ENCODE measurements at regions not wholly inside any gene's neighbourhood (a gene's known extent, or its start where the extent isn't known, plus 50 kb on each side); places are given as distances from the start of the nearest gene placed in this dataset.

- TF ChIP-seq ZNF274 (IDR thresholded peaks at IDR 0.05; ENCODE audit: low read depth, low read length), result no peak
- H3K4me3 ChIP-seq (ENCODE audit: low read length), result no peak overlapping the region; the same call in 1 of the 2 replicates
These were observed 76.5 kb downstream of the VCPKMT start for GRCh38 chr14:50039734-50040400.

- H3K4me3 ChIP-seq (ENCODE audit: low read length), result no peak overlapping the region; the same call in 1 of the 2 replicates
- no peak for TF ChIP-seq ZNF274 (IDR thresholded peaks at IDR 0.05; ENCODE audit: low read depth, low read length)
These were observed 76.0 kb downstream of the VCPKMT start for GRCh38 chr14:50040401-50040775.

DNA sequence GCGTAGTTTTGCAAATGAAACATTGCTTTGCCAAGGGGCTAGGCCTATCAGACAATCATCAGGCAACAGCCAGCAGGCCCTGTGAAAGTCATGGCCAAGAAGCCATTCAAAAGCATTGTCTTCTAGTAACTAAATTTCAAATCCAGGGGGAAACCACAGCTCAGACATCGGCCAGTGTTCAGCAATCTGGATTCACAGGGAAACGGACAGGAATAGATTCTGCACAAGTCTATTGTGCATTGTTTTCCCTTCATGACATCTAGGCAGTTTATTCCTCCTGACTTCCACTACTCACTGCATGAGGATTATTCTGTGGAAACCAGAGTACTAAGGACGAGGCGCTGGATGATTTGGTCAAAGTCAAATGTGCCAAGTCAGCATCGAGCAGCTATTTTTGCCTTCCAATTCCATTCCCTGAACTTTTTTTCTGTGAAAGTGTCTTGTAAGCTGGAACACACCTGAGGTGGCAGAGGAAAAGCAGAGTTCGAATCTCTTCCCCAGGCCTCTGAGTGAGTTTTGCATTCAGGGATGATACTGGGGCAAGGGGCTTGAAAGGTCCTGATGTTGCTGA lies 75.4 kb downstream of the VCPKMT start:
- no peak for TF ChIP-seq ZNF274 (IDR thresholded peaks at IDR 0.05; ENCODE audit: low read depth, low read length)
- H3K4me3 ChIP-seq (ENCODE audit: low read length), result no peak overlapping the region

- H3K4me3 ChIP-seq (ENCODE audit: low read length), result no peak overlapping the region
- TF ChIP-seq ZNF274 (IDR thresholded peaks at IDR 0.05; ENCODE audit: low read depth, low read length), result no peak
These were observed 74.4 kb downstream of the VCPKMT start for GRCh38 chr14:50041980-50042379.

DNA sequence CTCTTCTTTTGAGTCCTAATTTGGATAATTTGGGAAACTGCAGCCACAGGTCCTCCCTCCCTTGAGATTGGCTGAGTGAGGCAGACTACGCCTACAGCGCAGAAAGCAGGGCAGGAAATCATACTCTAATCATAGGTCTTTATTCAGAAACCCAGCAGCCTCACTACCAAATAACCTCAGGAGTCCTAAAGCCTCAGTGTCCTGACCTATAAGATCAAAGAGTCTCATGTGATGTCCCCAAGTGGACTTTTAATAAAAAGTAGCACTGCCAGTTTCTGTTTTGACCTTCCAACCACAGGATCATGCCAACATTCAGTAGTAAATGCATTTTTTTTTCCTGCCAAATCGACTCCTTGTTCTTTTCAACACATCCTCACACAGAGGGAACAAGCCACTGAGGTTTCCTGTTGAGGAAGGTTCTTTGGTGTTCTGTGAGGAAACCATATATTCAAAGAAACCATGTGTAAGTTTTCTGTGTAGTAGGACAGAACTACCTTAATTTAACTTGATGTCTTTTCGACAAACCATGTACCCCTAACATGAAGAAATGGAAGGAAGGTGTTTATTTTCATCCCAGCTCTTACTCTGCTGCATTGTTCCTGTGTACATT lies 72.2 kb downstream of the VCPKMT start:
- no peak overlapping the region for H3K4me3 ChIP-seq (ENCODE audit: low read length)

DNA sequence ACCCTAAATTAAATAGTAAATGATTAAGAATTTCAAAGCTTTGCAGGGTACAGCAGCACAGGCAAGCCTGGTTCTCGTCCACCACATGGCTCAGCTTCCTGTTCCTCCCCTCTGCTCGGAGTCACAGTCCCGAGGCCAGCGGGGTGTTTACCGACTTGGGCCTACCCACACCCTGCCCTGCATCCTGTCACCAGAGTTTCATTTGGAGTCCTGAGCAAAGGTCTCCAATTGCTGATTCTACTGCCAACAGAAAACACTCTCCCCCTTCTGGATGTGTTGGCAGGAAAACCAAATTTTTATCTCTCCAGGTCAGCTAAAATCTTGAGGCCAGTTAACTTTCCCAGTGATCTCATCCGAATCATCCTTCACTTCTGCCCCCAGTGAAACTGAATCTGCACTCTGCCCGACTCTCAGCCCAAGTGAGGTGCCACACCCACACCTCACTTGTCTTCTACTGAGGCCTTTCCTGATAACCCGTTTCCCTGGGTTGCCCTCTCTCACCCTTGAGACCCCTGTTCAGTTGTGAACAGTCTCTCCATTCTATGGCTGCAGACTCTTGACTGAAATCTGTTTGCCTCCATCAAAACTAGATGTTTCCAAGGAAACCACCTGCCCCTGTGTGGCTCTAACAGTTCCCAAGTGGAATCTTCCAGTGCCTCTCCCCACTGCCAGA lies 71.2 kb downstream of the VCPKMT start:
- TF ChIP-seq ZNF274 (IDR thresholded peaks at IDR 0.05; ENCODE audit: low read depth, low read length), result no peak
- no peak overlapping the region for H3K4me3 ChIP-seq (ENCODE audit: low read length)

More for the DNA sequence above, 72.2 kb downstream of the VCPKMT start:
- no peak for TF ChIP-seq ZNF274 (IDR thresholded peaks at IDR 0.05; ENCODE audit: low read depth, low read length)

DNA sequence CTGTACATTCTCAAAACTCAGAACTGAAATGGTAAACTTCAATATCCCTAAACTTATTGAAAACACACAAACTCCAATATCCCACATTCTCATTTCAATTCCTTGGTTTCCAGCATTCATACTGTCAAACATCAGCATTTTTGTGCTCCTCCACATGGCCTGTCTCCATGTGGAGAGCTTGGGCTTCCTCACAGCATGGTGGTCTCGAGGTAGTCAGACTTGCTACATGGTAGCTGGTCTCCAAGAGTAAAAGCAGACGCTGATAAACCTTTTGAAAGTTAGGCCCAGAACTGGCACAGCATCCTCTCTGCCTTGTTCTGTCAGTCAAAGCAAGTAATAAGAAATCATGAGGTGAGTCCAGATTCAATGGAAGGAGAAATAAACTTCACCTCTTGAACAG lies 70.5 kb downstream of the VCPKMT start:
- no peak for TF ChIP-seq ZNF274 (IDR thresholded peaks at IDR 0.05; ENCODE audit: low read depth, low read length)
- H3K4me3 ChIP-seq (ENCODE audit: low read length), result no peak overlapping the region

GRCh38 chr14:50047274-50047676 lies 69.1 kb downstream of the VCPKMT start:
- TF ChIP-seq ZNF274 (IDR thresholded peaks at IDR 0.05; ENCODE audit: low read depth, low read length), result no peak
- no peak overlapping the region; the same call in 1 of the 2 replicates for H3K4me3 ChIP-seq (ENCODE audit: low read length)

GRCh38 chr14:50049093-50049492 lies 67.3 kb downstream of the VCPKMT start:
- TF ChIP-seq ZNF274 (IDR thresholded peaks at IDR 0.05; ENCODE audit: low read depth, low read length), result no peak
- H3K4me3 ChIP-seq (ENCODE audit: low read length), result no peak overlapping the region

DNA sequence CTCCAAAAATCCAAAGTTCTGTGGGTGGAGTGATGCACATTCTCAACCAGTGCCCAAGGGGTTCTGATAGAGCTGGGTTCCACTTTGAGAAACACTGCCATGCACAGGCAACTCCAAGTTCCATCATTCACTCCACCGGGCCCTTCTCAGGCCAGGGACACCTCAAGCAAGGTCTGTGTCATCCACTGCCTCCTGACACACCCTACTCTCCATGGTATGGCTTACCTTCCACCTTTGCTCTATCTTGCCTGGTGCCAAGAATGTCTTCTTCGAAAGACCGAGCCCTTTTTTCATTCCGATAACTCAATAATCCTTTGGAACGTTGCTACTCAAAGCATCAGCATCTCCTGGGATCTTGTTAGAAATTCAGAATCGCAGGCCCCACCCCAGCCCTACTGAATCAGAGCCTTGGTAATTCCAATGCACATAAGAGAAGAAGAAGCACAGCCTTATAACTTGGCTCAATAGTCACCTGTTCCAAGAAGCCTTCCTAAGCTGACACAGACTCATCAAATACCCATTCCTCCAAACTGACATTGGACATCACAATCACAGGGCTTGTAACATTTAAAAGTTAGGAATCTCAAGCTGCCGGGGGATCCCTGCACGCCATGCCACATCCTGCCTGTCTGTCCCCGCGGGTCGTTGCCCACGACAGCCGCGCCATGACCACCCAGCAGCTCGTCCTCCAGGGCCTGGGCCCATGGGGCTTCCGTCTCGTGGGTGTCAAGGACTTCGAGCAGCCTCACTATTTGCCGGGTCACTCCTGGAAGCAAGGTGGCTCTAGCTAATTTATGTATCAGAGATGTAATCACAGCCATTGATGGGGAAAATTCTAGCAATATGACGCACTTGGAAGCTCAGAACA lies 66.4 kb downstream of the VCPKMT start:
- no peak overlapping the region for H3K4me3 ChIP-seq (ENCODE audit: low read length)
- no peak for TF ChIP-seq ZNF274 (IDR thresholded peaks at IDR 0.05; ENCODE audit: low read depth, low read length)

DNA sequence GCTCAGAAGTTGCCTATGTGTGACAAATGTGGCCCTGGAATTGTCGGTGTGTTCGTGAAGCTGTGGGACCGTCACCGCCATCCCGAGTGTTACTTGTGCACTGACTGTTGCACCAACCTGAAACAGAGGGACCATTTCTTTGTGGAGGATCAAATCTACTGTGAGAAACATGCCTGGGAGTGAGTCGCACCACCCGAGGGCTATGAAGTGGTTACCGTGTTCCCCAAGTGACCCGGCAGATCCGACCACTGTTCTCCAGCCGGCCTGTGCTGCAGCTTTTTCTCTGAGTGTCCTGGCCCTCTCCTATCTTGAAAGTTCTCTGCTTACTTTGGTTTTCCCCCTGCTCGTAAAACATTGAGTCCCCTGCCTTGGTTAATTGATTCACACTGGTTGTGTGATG lies 65.3 kb downstream of the VCPKMT start:
- no peak for TF ChIP-seq ZNF274 (IDR thresholded peaks at IDR 0.05; ENCODE audit: low read depth, low read length)
- no peak overlapping the region for H3K4me3 ChIP-seq (ENCODE audit: low read length)

DNA sequence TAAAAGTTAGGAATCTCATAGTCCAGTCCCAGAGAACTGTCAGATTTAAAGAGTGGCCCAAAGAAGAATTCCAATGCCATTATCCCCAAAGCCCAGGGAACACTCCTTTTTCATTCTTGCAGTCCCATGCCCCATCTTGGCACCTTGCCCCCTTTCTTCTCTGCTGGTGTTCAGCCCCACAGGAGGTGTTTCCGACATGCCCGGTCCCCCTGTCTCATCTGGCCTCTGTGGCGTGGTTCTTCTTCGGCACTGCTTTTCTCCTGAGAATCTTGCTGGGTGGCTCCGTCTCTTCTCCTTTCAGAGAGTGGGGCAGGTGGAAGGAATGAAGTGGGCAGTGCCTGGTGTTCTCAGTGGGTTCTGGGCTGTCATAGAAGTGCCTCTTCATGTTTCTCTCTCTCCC lies 64.7 kb downstream of the VCPKMT start:
- no peak overlapping the region for H3K4me3 ChIP-seq (ENCODE audit: low read length)
- no peak for TF ChIP-seq ZNF274 (IDR thresholded peaks at IDR 0.05; ENCODE audit: low read depth, low read length)

DNA sequence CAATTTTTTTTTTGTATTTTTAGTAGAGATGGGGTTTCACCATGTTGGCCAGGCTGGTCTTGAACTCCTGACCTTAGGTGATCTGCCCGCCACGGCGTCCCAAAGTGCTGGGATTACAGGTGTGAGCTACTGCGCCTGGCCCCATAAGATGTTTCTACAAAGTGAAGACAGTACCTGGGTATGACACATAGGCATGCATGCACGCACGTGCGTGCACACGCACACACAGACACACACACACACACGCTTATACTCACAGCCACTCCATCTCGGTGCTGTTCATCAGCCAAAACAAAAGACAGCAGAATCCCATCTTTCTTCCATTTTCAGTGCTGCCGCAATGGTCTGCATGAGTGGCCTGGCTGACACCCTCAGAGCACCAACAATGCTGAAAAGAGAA lies 63.9 kb downstream of the VCPKMT start:
- TF ChIP-seq ZNF274 (IDR thresholded peaks at IDR 0.05; ENCODE audit: low read depth, low read length), result no peak
- H3K4me3 ChIP-seq (ENCODE audit: low read length), result no peak overlapping the region

DNA sequence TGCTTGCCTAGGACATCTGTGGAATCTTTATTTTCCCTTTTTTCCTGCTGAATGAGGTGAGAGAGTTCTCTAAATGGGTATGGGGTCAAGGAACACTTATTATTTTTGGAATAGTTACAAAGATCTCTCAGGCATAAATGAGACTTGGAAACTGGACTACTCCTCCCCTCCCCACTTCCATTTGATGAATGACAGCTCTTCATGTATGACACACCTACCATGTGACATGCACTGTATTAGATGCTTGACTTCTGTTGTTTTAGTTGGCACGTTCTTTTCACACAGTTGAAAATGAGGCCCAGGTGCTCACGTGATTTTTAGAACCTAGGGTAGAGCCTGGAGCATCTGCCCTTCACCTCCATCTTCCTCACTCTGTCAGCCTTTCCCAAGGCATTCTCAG lies 62.4 kb downstream of the VCPKMT start:
- TF ChIP-seq ZNF274 (IDR thresholded peaks at IDR 0.05; ENCODE audit: low read depth, low read length), result no peak
- no peak overlapping the region for H3K4me3 ChIP-seq (ENCODE audit: low read length)
